NCI-H146 (cell line): ENCODE measurements at regions not wholly inside any gene's neighbourhood (a gene's known extent, or its start where the extent isn't known, plus 50 kb on each side); places are given as distances from the start of the nearest gene placed in this dataset.

Experiments
- DNase-seq: peaks from one replicate; lab custom pipeline; 2025; lab: John Stamatoyannopoulos, UW

- DNase-seq = peak; percentile 43
Observed at GRCh38 chr21:30986965-30987364, 51.3 kb downstream of the KRTAP19-8 start.

GRCh38 chr21:30984889-30985288, 53.4 kb downstream of the KRTAP19-8 start:
- peak; percentile 91 for DNase-seq

GRCh38 chr21:30981403-30981802, 56.9 kb downstream of the KRTAP19-8 start:
- DNase-seq = peak; percentile 33

GRCh38 chr21:30979054-30979453, 59.2 kb downstream of the KRTAP19-8 start:
- DNase-seq = no peak

DNA sequence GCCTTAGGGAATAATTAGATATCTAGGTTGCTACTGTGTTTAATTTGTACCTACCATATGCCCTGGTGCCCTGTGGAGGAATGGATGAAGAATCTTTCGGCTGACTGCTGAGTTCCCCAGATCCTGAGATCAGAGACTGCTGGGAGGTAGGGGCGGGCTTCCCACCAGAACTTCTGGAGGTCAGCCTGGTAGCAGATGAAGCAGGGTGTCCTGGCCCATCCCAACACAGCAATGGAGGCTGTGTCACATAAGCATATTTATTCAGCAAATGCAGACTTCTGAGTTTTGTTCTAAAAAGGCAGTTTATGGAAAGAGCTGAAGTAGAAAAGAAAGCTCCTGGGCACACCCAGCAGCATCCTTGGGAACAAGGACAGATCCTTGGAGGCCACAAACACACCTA, 74.0 kb downstream of the KRTAP19-8 start:
- no peak for DNase-seq

DNA sequence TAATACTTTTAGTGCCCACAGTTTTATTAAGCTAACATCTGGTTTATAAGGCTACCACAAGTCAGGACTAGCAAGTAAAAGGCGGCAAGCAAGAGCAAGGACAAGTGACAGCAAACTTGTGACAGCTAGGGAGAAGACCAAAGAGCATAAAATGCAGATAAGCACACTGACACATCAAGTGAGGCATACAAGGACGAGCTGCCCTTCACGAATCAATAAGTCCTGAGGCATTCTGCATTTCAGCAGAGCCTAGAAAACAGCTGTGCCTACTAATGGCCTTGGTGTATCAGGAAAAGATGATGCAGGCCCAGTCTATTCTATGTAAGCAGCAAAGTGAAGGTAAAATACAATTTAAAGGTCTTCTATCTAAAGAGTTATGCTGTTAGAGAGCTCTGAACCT, 74.8 kb downstream of the KRTAP19-8 start:
- DNase-seq = no peak

- no peak for DNase-seq
Observed at GRCh38 chr21:30962013-30962412, 76.3 kb downstream of the KRTAP19-8 start.

- no peak for DNase-seq
Observed at GRCh38 chr21:30958741-30959140, 77.4 kb upstream of the KRTAP11-1 start.

DNA sequence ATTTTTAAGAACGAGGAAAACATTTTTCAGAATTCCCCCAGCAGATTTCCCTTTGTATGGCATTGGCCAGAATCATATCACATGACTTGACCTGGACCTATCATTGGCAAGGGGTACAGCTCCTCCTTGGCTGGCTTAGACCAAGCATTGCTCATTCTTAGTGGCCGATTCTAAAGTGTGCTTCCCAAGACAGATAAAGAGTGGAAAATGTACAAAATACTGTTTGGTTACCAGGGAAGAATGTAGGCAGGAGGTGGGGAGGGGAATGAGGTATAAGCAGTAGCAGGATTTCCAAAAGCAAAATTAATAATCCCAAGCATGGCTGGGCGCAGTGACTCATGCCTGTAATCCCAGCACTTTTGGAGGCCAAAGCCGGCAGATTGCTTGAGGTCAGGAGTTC, 75.6 kb upstream of the KRTAP11-1 start:
- no peak for DNase-seq

GRCh38 chr21:30953605-30954004, 72.2 kb upstream of the KRTAP11-1 start:
- no peak for DNase-seq

- no peak for DNase-seq
Observed at GRCh38 chr21:30947141-30947540, 65.8 kb upstream of the KRTAP11-1 start.

DNA sequence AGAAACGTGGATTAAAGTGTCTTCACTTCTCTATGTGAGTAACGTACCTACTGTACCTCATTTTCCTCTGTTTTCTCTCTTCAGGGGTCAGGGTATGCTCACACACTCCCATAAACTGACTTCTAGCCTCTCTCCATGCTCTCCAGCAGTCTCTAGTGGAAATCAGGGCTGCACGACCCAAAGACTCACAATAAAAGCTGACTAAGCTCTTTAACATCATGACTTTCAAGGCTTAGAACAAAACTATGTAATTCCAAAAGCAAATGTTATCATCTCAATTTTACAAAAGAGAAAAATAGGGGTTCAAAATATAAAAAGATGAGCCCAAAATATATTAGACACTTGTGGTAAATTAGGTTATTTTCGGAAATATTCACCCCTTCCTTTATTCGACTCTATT, 62.5 kb upstream of the KRTAP11-1 start:
- DNase-seq = no peak

GRCh38 chr21:30943243-30943642, 61.9 kb upstream of the KRTAP11-1 start:
- no peak for DNase-seq

GRCh38 chr21:30942192-30942591, 60.8 kb upstream of the KRTAP11-1 start:
- DNase-seq = no peak

- DNase-seq = no peak
Observed at GRCh38 chr21:30936207-30936606, 54.8 kb upstream of the KRTAP11-1 start.

DNA sequence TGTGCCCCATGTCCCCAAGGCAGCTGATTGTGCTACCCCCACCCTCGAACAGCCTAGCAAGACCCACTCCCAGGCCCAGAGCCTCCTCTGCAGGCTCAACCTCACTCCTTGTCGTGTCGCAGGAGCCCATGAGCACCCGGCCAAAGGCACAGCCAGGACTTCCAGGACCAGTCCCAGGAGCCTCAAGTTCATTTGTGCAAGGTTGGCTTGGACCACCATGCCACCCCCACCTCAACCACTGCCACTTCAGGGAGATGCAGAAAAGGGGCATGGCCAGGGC, 54.4 kb upstream of the KRTAP11-1 start:
- DNase-seq = no peak

DNA sequence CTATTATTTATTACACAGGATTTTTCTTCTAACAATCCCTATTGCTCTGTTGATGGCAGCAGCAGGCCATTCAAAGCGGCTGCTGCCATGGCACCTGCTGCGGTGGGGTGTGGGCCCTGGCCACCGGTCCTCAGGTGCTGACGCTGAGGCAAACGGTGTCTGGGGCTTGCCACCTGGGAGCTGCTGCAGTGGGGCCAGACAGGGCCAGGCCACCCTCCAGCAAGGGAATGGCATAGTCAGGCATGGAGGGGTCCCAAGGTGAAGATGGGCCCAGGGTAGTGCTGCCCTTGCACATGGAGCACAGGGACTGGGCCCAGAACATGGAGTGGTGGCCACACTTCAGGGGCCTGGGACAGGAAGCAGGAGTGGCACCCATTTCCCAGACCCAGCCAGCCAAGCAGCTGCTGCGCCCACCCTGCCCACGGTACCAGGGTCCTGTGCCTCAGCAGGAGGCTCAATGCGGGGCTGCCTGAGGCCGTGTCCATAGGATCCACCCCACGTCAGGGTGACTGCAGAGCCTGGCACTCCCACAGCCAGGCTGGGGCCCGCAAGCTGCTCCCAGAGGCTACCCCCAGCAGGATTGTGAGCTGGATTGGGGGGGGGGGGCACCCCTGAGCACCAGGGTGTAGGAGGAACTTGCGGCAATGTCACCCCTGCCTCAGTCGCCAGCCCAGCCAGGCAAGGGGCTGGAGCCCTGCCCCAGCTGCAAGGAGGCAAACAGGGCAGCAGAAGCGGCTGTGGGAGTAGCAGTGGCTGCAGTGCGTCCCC, 53.9 kb upstream of the KRTAP11-1 start:
- DNase-seq = no peak

DNA sequence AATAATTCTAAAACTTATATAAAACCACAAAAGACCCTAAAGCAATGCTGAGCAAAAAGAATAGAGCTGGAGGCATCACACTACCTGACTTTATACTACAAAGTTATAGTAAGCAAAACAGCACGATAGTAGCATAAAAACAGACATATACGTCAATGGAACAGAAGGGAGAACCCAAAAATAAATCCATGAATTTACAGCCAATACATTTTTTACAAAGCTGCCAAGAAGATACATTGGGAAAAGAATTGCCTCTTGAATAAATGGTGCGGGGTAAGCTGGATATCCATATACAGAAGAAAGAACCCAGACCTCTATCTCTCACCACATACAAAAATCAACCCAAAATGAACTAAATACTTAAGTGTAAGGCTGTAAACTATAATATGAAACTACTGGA, 51.3 kb upstream of the KRTAP11-1 start:
- DNase-seq = no peak
